ENCODE measurements at regions not wholly inside any gene's neighbourhood (a gene's known extent, or its start where the extent isn't known, plus 50 kb on each side); places are given as distances from the start of the nearest gene placed in this dataset.

- H3K18ac ChIP-seq (ENCODE audit: insufficient read length, low read depth, low read length) = no peak overlapping the region
- WGBS (ENCODE audit: extremely low coverage, insufficient read length, low lambda C conversion rate) = no CpG with 5 or more reads among the region's 4 CpGs
- H3K4ac ChIP-seq (ENCODE audit: low read depth, low read length) = no peak overlapping the region
- H3K4me1 ChIP-seq (ENCODE audit: insufficient read depth, low read length) = no peaks in the 10 kb centered on the region
- no peak overlapping the region for H2AK5ac ChIP-seq (ENCODE audit: insufficient read length, low read length)
- H3K14ac ChIP-seq (ENCODE audit: insufficient read depth, low read length) = no peak overlapping the region
- no peak overlapping the region for H3K23ac ChIP-seq (ENCODE audit: insufficient read length, low read depth, low read length)
- H2BK20ac ChIP-seq (ENCODE audit: low read depth, low read length, poor library complexity, severe bottlenecking) = no peak overlapping the region
- no peaks in the 10 kb centered on the region for H3K79me1 ChIP-seq (ENCODE audit: insufficient read depth, low read depth, low read length, poor library complexity, severe bottlenecking)
- H2BK120ac ChIP-seq (ENCODE audit: low read depth, low read length, poor library complexity, severe bottlenecking) = no peak overlapping the region
- no peak overlapping the region for H3K56ac ChIP-seq (ENCODE audit: insufficient read length, low read depth, low read length)
- no peak overlapping the region for H4K8ac ChIP-seq (replicated peaks; ENCODE audit: insufficient read length, low read depth, low read length)
- H2BK5ac ChIP-seq (ENCODE audit: insufficient read length, low read length) = no peak overlapping the region
- no peak overlapping the region for H3K4me2 ChIP-seq (ENCODE audit: insufficient read depth, insufficient read length, low read length)
- no peaks in the 10 kb centered on the region for H3K9me3 ChIP-seq (ENCODE audit: control insufficient read depth, low read depth, low read length)
- no peaks in the 10 kb centered on the region for H3K27me3 ChIP-seq (ENCODE audit: insufficient read depth, low read length)
- no peak overlapping the region for H4K91ac ChIP-seq (ENCODE audit: insufficient read length, low read depth, low read length)
- H3K4me3 Mint-ChIP-seq = no peak overlapping the region
- H4K20me1 ChIP-seq (ENCODE audit: control insufficient read depth, insufficient read depth, insufficient read length) = no peaks in the 10 kb centered on the region
- no peak overlapping the region for H3T11ph ChIP-seq (ENCODE audit: low read length)
- H3K23me2 ChIP-seq (ENCODE audit: insufficient read length, low read depth, low read length, poor library complexity, severe bottlenecking) = no peaks in the 10 kb centered on the region
- no peak overlapping the region for H3K27ac Mint-ChIP-seq
- H2AFZ ChIP-seq (ENCODE audit: low read length) = no peak overlapping the region
- H3K79me2 ChIP-seq (ENCODE audit: insufficient read depth, low read length) = no peaks in the 10 kb centered on the region
- TF ChIP-seq CTCF (conservative IDR thresholded peaks at IDR 0.05) = no peak
- DNase-seq = no peak
- H4K5ac ChIP-seq (ENCODE audit: insufficient read length, low read depth, low read length) = no peak overlapping the region
- peaks cover 13% of the 10 kb centered on the region for H3K27me3 Mint-ChIP-seq (ENCODE audit: low read depth)
- no peaks in the 10 kb centered on the region for H3K4me1 Mint-ChIP-seq
- H2BK15ac ChIP-seq (ENCODE audit: low read depth, low read length) = no peak overlapping the region
- no peaks in the 10 kb centered on the region for H3K36me3 Mint-ChIP-seq (ENCODE audit: insufficient read depth in 1 of 3, low read depth in 3 of 3)
- H2BK12ac ChIP-seq (ENCODE audit: insufficient read length, low read depth, low read length) = no peak overlapping the region
- no peak overlapping the region for H3K27ac ChIP-seq (ENCODE audit: insufficient read length, low read depth, low read length)
- H3K9ac ChIP-seq (ENCODE audit: extremely low read depth, insufficient read length, low read length) = no peak overlapping the region
- H3K9me3 Mint-ChIP-seq = peaks cover 0 to 56% of the 10 kb centered on the region in 2 experiments; a peak in 2 of 5 replicates
These were observed 252.7 kb downstream of the SOD2 start for GRCh38 chr6:159440349-159440748.

All from H9 (cell line).